HG02759 (cell line): ENCODE measurements at regions not wholly inside any gene's neighbourhood (a gene's known extent, or its start where the extent isn't known, plus 50 kb on each side); places are given as distances from the start of the nearest gene placed in this dataset.
"Not testable (repeated sequence)": the region's sequence is repeated elsewhere in the genome, so short reads cannot be mapped to it uniquely, and the experiment has no call there.

Source experiments
- ATAC-seq: cut with Tn5 transposase; IDR thresholded peaks from one replicate; pipeline ENCODE4 v1.9.1; 2021; ENCODE audit warnings: mild to moderate bottlenecking, moderate library complexity; ENCODE audit not compliant: unreplicated experiment

- ATAC-seq = no peak
Observed at GRCh38 chr11:23903044-23903704, 593.7 kb upstream of the LUZP2 start.

- no peak for ATAC-seq
Observed at GRCh38 chr11:23919455-23919854, 577.4 kb upstream of the LUZP2 start.

- ATAC-seq = no peak
Observed at GRCh38 chr11:23923357-23923756, 573.5 kb upstream of the LUZP2 start.

- no peak for ATAC-seq
Observed at GRCh38 chr11:23924226-23924625, 572.6 kb upstream of the LUZP2 start.

- no peak for ATAC-seq
Observed at GRCh38 chr11:23931443-23931842, 565.4 kb upstream of the LUZP2 start.

- no peak for ATAC-seq
Observed at GRCh38 chr11:23932485-23932898, 564.4 kb upstream of the LUZP2 start.

- no peak for ATAC-seq
Observed at GRCh38 chr11:23933721-23934120, 563.1 kb upstream of the LUZP2 start.

GRCh38 chr11:23934671-23935270 is 562.1 kb upstream of the LUZP2 start:
- ATAC-seq = not testable (repeated sequence)

- ATAC-seq = not testable (repeated sequence)
Observed at GRCh38 chr11:23942117-23942815, 554.6 kb upstream of the LUZP2 start.

- ATAC-seq = no peak
Observed at GRCh38 chr11:23944923-23945322, 551.9 kb upstream of the LUZP2 start.

GRCh38 chr11:23947883-23948282 is 549.0 kb upstream of the LUZP2 start:
- no peak for ATAC-seq

GRCh38 chr11:23948851-23949250 is 548.0 kb upstream of the LUZP2 start:
- no peak for ATAC-seq

GRCh38 chr11:23953951-23954710 is 542.7 kb upstream of the LUZP2 start:
- no peak for ATAC-seq

GRCh38 chr11:23954730-23955129 is 542.1 kb upstream of the LUZP2 start:
- no peak for ATAC-seq

GRCh38 chr11:23956586-23956985 is 540.3 kb upstream of the LUZP2 start:
- no peak for ATAC-seq

GRCh38 chr11:23957314-23957713 is 539.5 kb upstream of the LUZP2 start:
- no peak for ATAC-seq

GRCh38 chr11:23959462-23959861 is 537.4 kb upstream of the LUZP2 start:
- no peak for ATAC-seq

- no peak for ATAC-seq
Observed at GRCh38 chr11:23961503-23962338, 535.1 kb upstream of the LUZP2 start.

- ATAC-seq = no peak
Observed at GRCh38 chr11:23973244-23973643, 523.6 kb upstream of the LUZP2 start.

GRCh38 chr11:23974051-23974450 is 522.8 kb upstream of the LUZP2 start:
- ATAC-seq = no peak

GRCh38 chr11:23974601-23975000 is 522.3 kb upstream of the LUZP2 start:
- no peak for ATAC-seq
